Naive thymus-derived CD8-positive, alpha-beta T cell (primary cell): ENCODE measurements at regions not wholly inside any gene's neighbourhood (a gene's known extent, or its start where the extent isn't known, plus 50 kb on each side); places are given as distances from the start of the nearest gene placed in this dataset.
"Not testable (repeated sequence)": the region's sequence is repeated elsewhere in the genome, so short reads cannot be mapped to it uniquely, and the experiment has no call there.

ENCODE experiments used
- ATAC-seq, 2 donors: fragments of 150-1000 bp; cut with Tn5 transposase in 1 of 2; sonication (Bioruptor Pico), chemical (Tn5 transposase) in 1 of 2; 1 replicate in 1 of 2; 2 replicates in 1 of 2; pipeline ENCODE4 v1.10.0; 2021; ENCODE audit warnings: mild to moderate bottlenecking in 2 of 2, moderate library complexity in 2 of 2
- POLR2A ChIA-PET: fragments of 350-600 bp; sonication (Branson Sonifier 250); formaldehyde crosslinking; loops from one replicate; lab custom pipeline; 2021; ENCODE audit warnings: antibody characterized with exemption; lab: Charles Lee
- DNase-seq, 10 donors: peaks; one replicate each; pipeline versions ENCODE4 v3.0.0 to v3.0.0-alpha.2; 2020 to 2022
- H3K27ac Mint-ChIP-seq, 10 donors: one replicate each; pipeline ENCODE4 v1.8.0; 2020 to 2022; ENCODE audit warnings: mild to moderate bottlenecking in 10 of 10, mixed read lengths in 10 of 10, moderate library complexity in 4 of 10, inconsistent platforms in 1 of 10
- H3K27me3 Mint-ChIP-seq, 5 donors: one replicate each; pipeline ENCODE4 v1.8.0; 2021 to 2022; ENCODE audit warnings: mixed read lengths in 5 of 5
- H3K36me3 Mint-ChIP-seq, 3 donors: one replicate each; pipeline ENCODE4 v1.8.0; 2020 to 2022; ENCODE audit warnings: mixed read lengths in 3 of 3, mild to moderate bottlenecking in 2 of 3, inconsistent platforms in 1 of 3
- H3K4me1 Mint-ChIP-seq, 4 donors: one replicate each; pipeline ENCODE4 v1.8.0; 2021 to 2022; ENCODE audit warnings: mixed read lengths in 4 of 4
- H3K4me3 Mint-ChIP-seq, 10 donors: one replicate each; pipeline ENCODE4 v1.8.0; 2020 to 2022; ENCODE audit warnings: mild to moderate bottlenecking in 10 of 10, mixed read lengths in 10 of 10, moderate library complexity in 6 of 10, inconsistent platforms in 1 of 10
- H3K9me3 Mint-ChIP-seq, 9 donors: one replicate each; pipeline ENCODE4 v1.8.0; 2020 to 2022; ENCODE audit warnings: mixed read lengths in 9 of 9, mild to moderate bottlenecking in 3 of 9, inconsistent platforms in 1 of 9, moderate library complexity in 1 of 9

GRCh38 chr9:26152350-26152749 lies 474.1 kb upstream of the TUSC1 start:
- Mint-ChIP-seq H3K4me1 (no peaks in the 10 kb centered on the region), H3K36me3 (no peaks in the 10 kb centered on the region), H3K27ac (no peak overlapping the region), H3K4me3 (no peak overlapping the region), H3K27me3 (no peaks in the 10 kb centered on the region), H3K9me3 (peaks cover 1 to 24% (median 9%) of the 10 kb centered on the region in 9 donors)
- DNase-seq (no peak), ATAC-seq (no peak)
- POLR2A ChIA-PET = no interaction called here

GRCh38 chr9:26148128-26148527 lies 469.9 kb upstream of the TUSC1 start:
- POLR2A ChIA-PET = no interaction called here
- H3K4me1 Mint-ChIP-seq = no peaks in the 10 kb centered on the region
- no peak overlapping the region for H3K4me3 Mint-ChIP-seq
- no peaks in the 10 kb centered on the region for H3K27me3 Mint-ChIP-seq
- no peaks in the 10 kb centered on the region for H3K36me3 Mint-ChIP-seq
- peaks cover 1 to 21% (median 7%) of the 10 kb centered on the region in 9 donors for H3K9me3 Mint-ChIP-seq
- ATAC-seq = no peak
- H3K27ac Mint-ChIP-seq = no peak overlapping the region
- DNase-seq = no peak

GRCh38 chr9:26145938-26146337 lies 467.7 kb upstream of the TUSC1 start:
- H3K27me3 Mint-ChIP-seq = no peaks in the 10 kb centered on the region
- H3K9me3 Mint-ChIP-seq = peaks cover 0 to 13% (median 6%) of the 10 kb centered on the region in 9 donors
- H3K4me1 Mint-ChIP-seq = no peaks in the 10 kb centered on the region
- ATAC-seq (no peak), DNase-seq (no peak)
- H3K4me3 Mint-ChIP-seq = no peak overlapping the region
- no peak overlapping the region for H3K27ac Mint-ChIP-seq
- no peaks in the 10 kb centered on the region for H3K36me3 Mint-ChIP-seq
- POLR2A ChIA-PET = no interaction called here

GRCh38 chr9:26142631-26143030 lies 464.4 kb upstream of the TUSC1 start:
- Mint-ChIP-seq H3K4me1 (no peaks in the 10 kb centered on the region), H3K27ac (no peak overlapping the region)
- no peak for DNase-seq

DNA sequence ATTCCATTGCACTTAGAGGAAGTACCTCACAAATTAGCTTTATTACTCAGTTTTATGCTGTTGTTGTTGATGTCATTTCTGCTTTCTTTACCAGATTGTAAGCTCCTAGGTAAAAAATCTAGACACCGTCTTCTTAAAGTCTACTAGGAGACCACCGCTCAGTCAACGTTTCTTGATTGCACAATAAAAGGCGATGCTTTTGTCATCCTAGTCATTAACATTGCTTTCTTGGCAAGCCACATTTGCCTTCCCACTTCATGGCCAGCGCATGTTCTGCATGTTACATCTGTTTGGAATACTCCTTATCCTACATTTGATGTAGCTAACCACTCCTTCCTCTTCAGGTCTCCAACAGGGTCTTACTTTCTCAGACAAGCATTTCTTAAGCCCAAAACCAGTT lies 464.0 kb upstream of the TUSC1 start:
- Mint-ChIP-seq H3K9me3 (peaks cover 0 to 17% (median 10%) of the 10 kb centered on the region in 9 donors), H3K27me3 (no peaks in the 10 kb centered on the region), H3K4me1 (no peaks in the 10 kb centered on the region), H3K36me3 (no peaks in the 10 kb centered on the region), H3K4me3 (no peak overlapping the region), H3K27ac (no peak overlapping the region)
- DNase-seq = no peak
- ATAC-seq = no peak
- POLR2A ChIA-PET = no interaction called here

More at GRCh38 chr9:26142631-26143030, 464.4 kb upstream of the TUSC1 start:
- H3K36me3 Mint-ChIP-seq = no peaks in the 10 kb centered on the region
- no peak overlapping the region for H3K4me3 Mint-ChIP-seq
- H3K9me3 Mint-ChIP-seq = peaks cover 0 to 17% (median 10%) of the 10 kb centered on the region in 9 donors
- POLR2A ChIA-PET = no interaction called here
- no peak for ATAC-seq
- no peaks in the 10 kb centered on the region for H3K27me3 Mint-ChIP-seq

- Mint-ChIP-seq H3K4me1 (no peaks in the 10 kb centered on the region), H3K27ac (no peak overlapping the region), H3K27me3 (no peaks in the 10 kb centered on the region), H3K4me3 (no peak overlapping the region), H3K36me3 (no peaks in the 10 kb centered on the region), H3K9me3 (peaks cover 0 to 11% (median 5%) of the 10 kb centered on the region in 9 donors)
- POLR2A ChIA-PET = no interaction called here
- DNase-seq = no peak
- no peak for ATAC-seq
These were observed 455.3 kb upstream of the TUSC1 start for GRCh38 chr9:26133537-26133936.

DNA sequence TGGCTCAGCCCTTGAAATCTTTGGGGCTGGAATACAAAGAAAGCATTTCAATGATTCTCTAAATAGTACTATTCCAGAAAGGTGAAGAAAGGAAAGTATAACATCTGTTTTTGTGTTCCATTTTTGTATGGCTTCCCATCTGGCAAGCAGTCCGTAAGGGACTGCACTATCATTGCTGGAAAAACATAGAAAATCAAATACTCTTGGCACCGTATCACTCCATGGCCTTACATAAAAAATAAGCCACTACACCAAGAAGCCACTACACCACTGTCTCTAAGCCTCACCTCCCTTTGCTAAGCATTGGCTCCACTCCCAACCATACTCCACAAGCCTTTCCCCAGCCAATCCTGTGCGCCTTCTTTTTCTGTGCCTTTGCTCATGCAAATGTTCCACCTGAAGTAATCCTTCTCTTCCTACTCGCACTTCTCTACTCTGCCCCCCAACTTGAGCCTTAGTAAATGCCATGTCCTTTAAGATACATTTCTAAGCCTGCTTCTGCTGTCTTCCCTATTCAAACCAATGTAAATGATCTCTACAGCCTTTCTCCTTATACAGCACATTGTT lies 454.6 kb upstream of the TUSC1 start:
- H3K36me3 Mint-ChIP-seq = no peaks in the 10 kb centered on the region
- no peaks in the 10 kb centered on the region for H3K4me1 Mint-ChIP-seq
- DNase-seq (no peak), ATAC-seq (no peak)
- H3K4me3 Mint-ChIP-seq = no peak overlapping the region
- POLR2A ChIA-PET = no interaction called here
- no peaks in the 10 kb centered on the region for H3K27me3 Mint-ChIP-seq
- H3K27ac Mint-ChIP-seq = no peak overlapping the region
- peaks cover 0 to 11% (median 5%) of the 10 kb centered on the region in 9 donors for H3K9me3 Mint-ChIP-seq

GRCh38 chr9:26131886-26132285 lies 453.6 kb upstream of the TUSC1 start:
- no peaks in the 10 kb centered on the region for H3K27me3 Mint-ChIP-seq
- H3K4me3 Mint-ChIP-seq = no peak overlapping the region
- DNase-seq (no peak), ATAC-seq (no peak)
- no peaks in the 10 kb centered on the region for H3K4me1 Mint-ChIP-seq
- POLR2A ChIA-PET = no interaction called here
- peaks cover 0 to 4% (median 0%) of the 10 kb centered on the region in 3 donors for H3K36me3 Mint-ChIP-seq
- H3K9me3 Mint-ChIP-seq = peaks cover 0 to 13% (median 4%) of the 10 kb centered on the region in 9 donors
- no peak overlapping the region for H3K27ac Mint-ChIP-seq

DNA sequence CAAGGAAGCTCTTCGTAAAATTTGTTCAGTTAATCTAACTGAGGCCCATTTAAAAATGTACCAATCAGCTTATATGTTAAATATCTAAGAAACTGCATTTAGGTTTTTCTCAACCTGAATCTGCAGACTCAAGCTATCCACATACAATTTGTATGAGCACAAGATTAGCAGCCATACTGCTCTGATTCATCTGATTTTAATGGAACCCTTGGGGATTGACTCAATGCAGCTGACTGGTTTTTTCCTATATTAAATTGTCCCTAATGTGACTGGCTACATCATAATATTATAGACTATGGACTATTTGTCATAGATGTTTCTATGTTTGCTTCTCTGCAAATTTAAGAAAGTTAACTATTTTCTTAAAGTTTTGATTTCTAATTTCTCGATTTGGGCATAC lies 451.0 kb upstream of the TUSC1 start:
- POLR2A ChIA-PET = no interaction called here
- no peaks in the 10 kb centered on the region for H3K4me1 Mint-ChIP-seq
- peaks cover 0 to 14% (median 6%) of the 10 kb centered on the region in 9 donors for H3K9me3 Mint-ChIP-seq
- ATAC-seq = no peak
- no peak overlapping the region for H3K27ac Mint-ChIP-seq
- no peak overlapping the region for H3K4me3 Mint-ChIP-seq
- no peak for DNase-seq
- H3K27me3 Mint-ChIP-seq = no peaks in the 10 kb centered on the region
- peaks cover 0 to 5% (median 0%) of the 10 kb centered on the region in 3 donors for H3K36me3 Mint-ChIP-seq

DNA sequence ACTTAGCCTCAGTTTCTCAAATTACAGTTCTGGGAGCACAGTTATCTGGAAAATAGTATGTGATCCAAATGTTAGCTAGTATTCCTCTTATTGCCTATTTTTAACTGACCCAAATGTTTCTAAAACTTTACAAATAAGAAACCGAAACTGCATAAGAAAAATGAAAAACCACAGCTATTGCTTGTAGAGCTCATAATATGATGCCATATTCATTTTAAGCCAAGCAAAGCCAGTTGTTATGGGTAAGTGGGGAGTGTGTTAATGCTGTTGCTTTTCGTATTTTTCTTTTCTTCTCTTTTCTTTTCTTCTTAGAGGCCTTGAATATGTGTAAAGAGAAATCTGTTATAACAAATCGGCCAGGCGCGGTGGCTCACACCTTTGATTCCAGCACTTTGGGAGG lies 447.4 kb upstream of the TUSC1 start:
- no peak overlapping the region for H3K27ac Mint-ChIP-seq
- H3K27me3 Mint-ChIP-seq = no peaks in the 10 kb centered on the region
- H3K4me3 Mint-ChIP-seq = no peak overlapping the region
- no peak for DNase-seq
- no peak for ATAC-seq
- peaks cover 0 to 20% (median 3%) of the 10 kb centered on the region in 9 donors for H3K9me3 Mint-ChIP-seq
- POLR2A ChIA-PET = no interaction called here
- no peaks in the 10 kb centered on the region for H3K4me1 Mint-ChIP-seq
- peaks cover 0 to 5% (median 0%) of the 10 kb centered on the region in 3 donors for H3K36me3 Mint-ChIP-seq

- H3K27ac Mint-ChIP-seq, POLR2A ChIA-PET, DNase-seq, H3K4me1 Mint-ChIP-seq, H3K4me3 Mint-ChIP-seq, H3K36me3 Mint-ChIP-seq, ATAC-seq, H3K27me3 Mint-ChIP-seq: not testable (repeated sequence)
- H3K9me3 Mint-ChIP-seq = peaks cover 0 to 31% (median 12%) of the 10 kb centered on the region in 9 donors
These were observed 437.8 kb upstream of the TUSC1 start for GRCh38 chr9:26116085-26116484.

GRCh38 chr9:26112724-26113123 lies 434.5 kb upstream of the TUSC1 start:
- no peaks in the 10 kb centered on the region for H3K27me3 Mint-ChIP-seq
- H3K27ac Mint-ChIP-seq = no peak overlapping the region
- no peaks in the 10 kb centered on the region for H3K36me3 Mint-ChIP-seq
- peaks cover 0 to 27% (median 12%) of the 10 kb centered on the region in 9 donors for H3K9me3 Mint-ChIP-seq
- no peak for ATAC-seq
- no peaks in the 10 kb centered on the region for H3K4me1 Mint-ChIP-seq
- no peak overlapping the region for H3K4me3 Mint-ChIP-seq
- POLR2A ChIA-PET = no interaction called here
- no peak for DNase-seq

- no peaks in the 10 kb centered on the region for H3K36me3 Mint-ChIP-seq
- DNase-seq (no peak), ATAC-seq (no peak)
- POLR2A ChIA-PET = no interaction called here
- H3K9me3 Mint-ChIP-seq = peaks cover 0 to 23% (median 2%) of the 10 kb centered on the region in 9 donors
- no peaks in the 10 kb centered on the region for H3K4me1 Mint-ChIP-seq
- no peak overlapping the region for H3K4me3 Mint-ChIP-seq
- no peaks in the 10 kb centered on the region for H3K27me3 Mint-ChIP-seq
- no peak overlapping the region for H3K27ac Mint-ChIP-seq
These were observed 408.2 kb upstream of the TUSC1 start for GRCh38 chr9:26086396-26086795.

GRCh38 chr9:26081847-26082246 lies 403.6 kb upstream of the TUSC1 start:
- ATAC-seq (no peak), DNase-seq (no peak)
- Mint-ChIP-seq H3K4me3 (no peak overlapping the region), H3K27ac (no peak overlapping the region), H3K36me3 (peaks cover 0 to under 1% (median 0%) of the 10 kb centered on the region in 3 donors), H3K4me1 (no peaks in the 10 kb centered on the region), H3K9me3 (peaks cover 3 to 33% (median 12%) of the 10 kb centered on the region in 9 donors), H3K27me3 (no peaks in the 10 kb centered on the region)
- POLR2A ChIA-PET = no interaction called here
